HG03175 (cell line): ENCODE measurements at regions not wholly inside any gene's neighbourhood (a gene's known extent, or its start where the extent isn't known, plus 50 kb on each side); places are given as distances from the start of the nearest gene placed in this dataset.

Experiments used
- ATAC-seq: cut with Tn5 transposase; IDR thresholded peaks from one replicate; pipeline ENCODE4 v1.9.1; 2021; ENCODE audit warnings: mild to moderate bottlenecking, moderate library complexity; ENCODE audit not compliant: unreplicated experiment

DNA sequence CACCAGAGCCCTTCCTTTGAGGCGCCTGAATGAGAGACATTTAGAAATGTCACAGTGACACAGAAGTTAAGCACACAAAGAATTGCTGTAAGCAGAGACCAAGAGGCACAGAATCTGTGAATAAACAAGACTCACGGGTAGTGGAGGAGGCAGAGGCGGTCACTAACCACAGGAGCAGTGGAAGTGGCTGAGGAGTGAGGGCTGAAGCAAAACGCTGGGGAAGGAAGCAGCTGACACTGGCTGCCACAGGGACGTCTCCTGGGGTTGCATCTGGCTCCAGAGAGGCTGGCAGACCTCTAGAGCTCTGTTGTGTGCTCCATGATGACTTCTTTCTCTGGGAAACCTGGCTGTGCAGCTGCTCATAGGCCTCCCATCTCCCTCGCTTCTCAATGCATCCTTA, 65.0 kb upstream of the SLC2A12 start:
- ATAC-seq, result no peak

DNA sequence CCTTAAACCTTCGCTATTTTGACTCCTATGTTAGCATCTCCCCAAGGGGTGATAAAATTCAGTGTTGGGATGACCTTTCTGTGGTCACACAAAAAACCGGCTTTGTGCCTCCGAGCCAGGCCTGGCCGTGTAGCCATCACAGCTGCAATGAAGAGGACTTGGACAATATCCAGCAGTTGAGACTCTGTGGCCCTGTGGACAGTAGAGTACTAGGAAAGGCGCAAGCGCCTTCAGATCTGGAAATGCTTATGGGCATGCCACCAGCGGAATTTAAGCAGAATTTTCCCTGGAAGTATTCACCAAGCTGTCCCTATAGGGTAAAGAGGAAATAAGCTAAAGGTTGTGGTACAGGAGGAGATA, 63.3 kb upstream of the SLC2A12 start:
- no peak for ATAC-seq

DNA sequence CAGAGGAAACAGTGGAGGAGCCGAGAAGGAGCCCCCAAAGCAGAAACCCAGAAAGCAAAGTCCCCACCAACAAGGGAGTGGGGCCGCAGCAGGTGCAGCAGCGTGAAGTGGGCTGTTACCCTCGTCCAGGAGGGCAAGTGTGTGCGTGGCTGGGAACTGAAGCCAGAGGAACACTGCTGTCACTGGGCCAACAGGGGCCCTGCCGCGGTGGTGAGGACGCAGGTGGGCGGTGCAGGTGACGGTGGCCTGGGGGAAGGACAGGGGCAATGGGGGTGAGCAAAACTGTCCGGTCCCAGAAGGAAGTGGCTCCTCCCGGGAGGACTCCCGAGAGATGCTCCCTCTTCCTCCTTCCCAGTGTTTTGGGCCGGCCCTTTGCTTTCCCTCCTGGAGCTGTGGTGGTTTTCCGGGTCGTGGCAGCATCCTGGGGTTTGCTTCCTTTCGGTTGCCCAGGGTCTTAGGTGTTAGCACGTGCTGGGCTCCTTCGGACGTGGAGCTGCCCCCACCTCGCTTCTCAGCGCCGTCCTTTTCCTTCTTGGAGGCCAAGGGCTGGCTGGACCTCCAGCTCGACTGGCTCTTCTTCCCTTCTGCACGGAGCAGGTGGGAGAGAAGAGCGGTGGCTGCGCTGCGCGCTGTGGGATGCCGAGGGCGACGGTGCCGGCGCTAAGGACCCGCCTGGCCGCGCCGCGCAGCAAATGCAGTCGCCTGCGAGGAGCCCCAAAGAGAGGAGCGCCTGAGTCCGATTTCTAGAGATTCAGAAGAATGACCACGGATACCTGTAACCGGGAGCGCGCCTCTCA, 62.7 kb upstream of the SLC2A12 start:
- ATAC-seq, result no peak

DNA sequence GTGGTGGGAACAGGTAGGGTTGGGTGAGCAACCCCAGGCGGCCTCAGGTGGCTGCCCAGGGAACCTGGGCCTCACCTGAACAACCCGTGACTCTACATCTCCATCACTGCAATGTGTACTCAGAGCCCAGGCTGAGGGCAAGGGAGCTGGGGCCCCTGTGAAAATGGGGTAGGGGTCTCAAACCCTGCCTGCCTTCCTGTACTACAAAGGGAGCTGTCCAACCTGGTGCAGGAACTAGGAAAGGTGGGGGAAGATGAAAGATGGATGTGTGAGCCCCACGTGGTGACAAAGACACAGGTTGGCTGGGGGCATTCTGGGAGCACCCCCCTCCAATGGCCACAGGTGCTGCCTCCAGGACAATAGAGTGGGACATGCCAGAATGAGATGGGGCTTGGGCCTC, 62.1 kb upstream of the SLC2A12 start:
- no peak for ATAC-seq

DNA sequence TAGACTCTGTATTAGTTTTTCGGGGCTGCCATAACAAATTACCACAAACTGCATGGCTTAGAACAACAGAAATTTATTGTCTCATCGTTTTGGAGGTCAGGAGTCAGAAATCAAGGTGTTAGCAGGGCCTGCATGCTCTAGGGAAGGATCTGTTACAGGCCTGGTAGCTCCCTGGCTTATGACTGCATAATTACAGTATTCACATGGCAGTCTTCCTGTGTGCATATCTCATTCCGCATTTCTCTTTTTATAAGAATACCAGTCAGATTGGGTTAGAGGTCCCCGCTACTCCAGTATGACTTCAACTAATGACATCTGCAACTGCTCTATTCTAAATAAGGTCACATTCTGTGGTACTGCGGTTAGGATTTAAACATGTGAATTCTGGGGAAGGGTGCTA, 59.3 kb upstream of the SLC2A12 start:
- no peak for ATAC-seq

DNA sequence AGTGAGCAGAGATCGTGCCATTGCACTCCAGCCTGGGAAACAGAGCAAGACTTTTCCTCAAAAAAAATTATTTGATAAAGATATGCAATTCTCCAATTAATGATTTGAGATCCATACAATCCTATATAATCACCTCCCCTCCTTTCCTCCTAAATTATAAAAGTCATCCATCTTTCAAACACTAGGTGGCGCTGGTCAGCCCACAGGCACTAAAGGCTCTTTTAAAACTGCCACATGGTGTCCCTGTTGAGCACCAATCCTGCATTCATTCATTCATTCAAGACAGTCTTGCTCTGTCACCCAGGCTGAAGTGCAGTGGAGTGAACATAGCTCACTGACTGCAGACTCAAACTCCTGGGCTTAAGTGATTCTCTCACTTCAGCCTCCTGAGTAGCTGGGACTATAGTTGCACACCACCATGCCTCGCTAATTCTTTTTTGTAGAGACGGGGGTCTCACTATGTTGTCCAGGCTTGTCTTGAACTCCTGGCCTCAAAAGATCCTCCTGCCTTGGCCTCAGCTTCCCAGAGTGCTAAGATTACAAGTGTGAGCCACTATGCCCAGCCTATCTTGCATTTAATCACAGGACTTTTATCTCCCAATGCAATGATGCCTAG, 58.7 kb upstream of the SLC2A12 start:
- peak; percentile 75 for ATAC-seq

DNA sequence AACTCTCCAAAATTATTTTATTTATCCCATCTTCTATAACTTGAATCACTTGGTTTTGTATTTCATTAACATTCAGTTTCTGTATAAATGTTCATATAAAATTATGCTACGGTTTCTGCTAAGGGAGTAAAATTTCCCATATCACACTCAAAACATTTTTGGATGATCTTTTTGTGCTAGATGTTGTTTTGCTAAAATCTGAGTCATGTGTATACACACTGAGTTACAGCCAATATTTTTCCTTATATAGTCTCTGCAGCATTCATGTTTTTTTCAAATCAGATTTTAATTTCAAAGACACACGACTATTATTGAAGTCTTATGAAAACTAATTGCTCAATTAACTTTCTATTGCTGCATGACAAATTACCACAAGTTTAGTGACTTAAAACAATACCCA, 54.3 kb upstream of the SLC2A12 start:
- no peak for ATAC-seq

DNA sequence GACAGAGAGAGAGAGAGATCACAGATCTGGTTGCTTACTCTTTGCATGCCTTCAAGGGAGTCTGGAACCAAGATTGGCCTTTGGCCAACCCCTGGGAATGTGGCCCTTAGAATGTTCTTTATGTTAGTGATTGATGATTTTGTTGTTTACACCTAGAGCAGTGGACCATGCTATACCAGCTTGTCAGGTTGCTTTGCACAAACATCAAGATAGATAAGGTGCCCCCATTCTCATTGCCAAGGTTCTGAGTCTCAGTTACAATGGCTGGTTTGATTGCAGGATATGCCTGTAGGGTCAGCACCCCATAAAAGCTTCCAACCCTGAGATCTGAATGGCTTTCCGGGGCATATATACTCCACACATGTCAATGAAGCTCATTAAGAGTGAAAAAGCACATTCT, 53.5 kb upstream of the SLC2A12 start:
- no peak for ATAC-seq

DNA sequence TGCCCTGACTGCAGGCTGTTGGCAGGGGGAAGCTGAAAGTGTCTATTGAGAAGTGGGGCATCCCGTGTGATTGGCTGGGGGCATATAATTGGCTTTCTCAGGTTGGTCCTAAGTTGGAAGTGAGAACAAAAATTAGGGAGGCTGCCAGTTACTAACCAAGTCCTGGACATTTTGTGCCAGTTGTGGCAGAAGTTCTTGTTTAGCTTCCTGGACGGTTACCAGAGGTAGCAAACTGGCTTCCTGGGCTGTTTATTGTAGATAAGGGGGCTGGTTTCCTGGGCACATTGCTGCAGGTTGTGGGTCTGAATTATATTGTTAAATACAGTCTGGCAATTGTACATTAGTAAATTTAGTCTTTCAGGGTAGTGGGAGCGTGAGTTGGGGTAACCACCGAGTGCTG, 50.6 kb upstream of the SLC2A12 start:
- ATAC-seq, result no peak
